ENCODE measurements at regions not wholly inside any gene's neighbourhood (a gene's known extent, or its start where the extent isn't known, plus 50 kb on each side); places are given as distances from the start of the nearest gene placed in this dataset.

DNA sequence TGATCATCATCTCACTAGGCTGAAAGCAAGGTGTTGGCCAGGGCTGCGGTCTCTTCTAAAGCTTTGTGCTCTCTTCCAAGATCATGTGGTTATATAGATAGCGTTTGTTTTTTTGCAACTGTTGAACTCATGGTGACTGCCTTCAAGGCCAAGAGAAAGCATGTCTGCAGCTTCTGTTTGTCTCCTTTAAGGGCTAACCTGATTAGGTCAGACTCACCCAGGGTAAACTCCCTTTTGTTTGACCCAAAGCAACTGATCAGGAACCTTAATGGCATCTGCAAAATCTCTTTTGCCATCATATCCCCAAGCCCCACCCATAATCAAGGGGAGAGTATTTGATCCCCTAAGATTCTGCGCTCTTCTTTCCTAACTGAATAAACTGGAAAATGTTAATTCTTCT lies 72.2 kb upstream of the ALG13 start:
- ChIA-PET POLR2A (no interaction called here), CTCF (interaction anchor here (0.5 kb wide), 1 partner anchor 404 kb away, joined by 4 read pairs; no protein-coding TSS in a partner anchor)
- Histone ChIP-seq H3K36me3 (ENCODE audit: insufficient read depth, low read length) (no peaks in the 10 kb centered on the region), H3K9me3 (ENCODE audit: control insufficient read depth in 1 of 2, insufficient read depth in 1 of 2, low read length in 2 of 2) (no peaks in the 10 kb centered on the region), H3K4me3 (ENCODE audit: low read length) (no peak overlapping the region), H3K27ac (ENCODE audit: low read depth in 1 of 2, low read length in 2 of 2) (no peak overlapping the region), H3K27me3 (ENCODE audit: control insufficient read depth in 1 of 2, insufficient read depth in 2 of 2, low read length in 2 of 2) (no peaks in the 10 kb centered on the region), H3K4me1 (ENCODE audit: insufficient read depth, low read length) (no peaks in the 10 kb centered on the region)
- Mint-ChIP-seq H3K9me3 (no peaks in the 10 kb centered on the region), H3K27me3 (peaks cover 13% of the 10 kb centered on the region), H3K36me3 (ENCODE audit: low read depth) (no peaks in the 10 kb centered on the region), H3K4me1 (ENCODE audit: low read depth) (no peaks in the 10 kb centered on the region), H3K4me3 (no peak overlapping the region), H3K27ac (no peak overlapping the region)
- TF ChIP-seq, protein P1, sequence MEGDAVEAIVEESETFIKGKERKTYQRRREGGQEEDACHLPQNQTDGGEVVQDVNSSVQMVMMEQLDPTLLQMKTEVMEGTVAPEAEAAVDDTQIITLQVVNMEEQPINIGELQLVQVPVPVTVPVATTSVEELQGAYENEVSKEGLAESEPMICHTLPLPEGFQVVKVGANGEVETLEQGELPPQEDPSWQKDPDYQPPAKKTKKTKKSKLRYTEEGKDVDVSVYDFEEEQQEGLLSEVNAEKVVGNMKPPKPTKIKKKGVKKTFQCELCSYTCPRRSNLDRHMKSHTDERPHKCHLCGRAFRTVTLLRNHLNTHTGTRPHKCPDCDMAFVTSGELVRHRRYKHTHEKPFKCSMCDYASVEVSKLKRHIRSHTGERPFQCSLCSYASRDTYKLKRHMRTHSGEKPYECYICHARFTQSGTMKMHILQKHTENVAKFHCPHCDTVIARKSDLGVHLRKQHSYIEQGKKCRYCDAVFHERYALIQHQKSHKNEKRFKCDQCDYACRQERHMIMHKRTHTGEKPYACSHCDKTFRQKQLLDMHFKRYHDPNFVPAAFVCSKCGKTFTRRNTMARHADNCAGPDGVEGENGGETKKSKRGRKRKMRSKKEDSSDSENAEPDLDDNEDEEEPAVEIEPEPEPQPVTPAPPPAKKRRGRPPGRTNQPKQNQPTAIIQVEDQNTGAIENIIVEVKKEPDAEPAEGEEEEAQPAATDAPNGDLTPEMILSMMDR (IDR thresholded peaks at IDR 0.05) = no peak
- ATAC-seq (ENCODE audit: poor library complexity) (no peak), DNase-seq (no peak)
- intact Hi-C loops (cut with DNase I, micrococcal nuclease) = no loop called here

DNA sequence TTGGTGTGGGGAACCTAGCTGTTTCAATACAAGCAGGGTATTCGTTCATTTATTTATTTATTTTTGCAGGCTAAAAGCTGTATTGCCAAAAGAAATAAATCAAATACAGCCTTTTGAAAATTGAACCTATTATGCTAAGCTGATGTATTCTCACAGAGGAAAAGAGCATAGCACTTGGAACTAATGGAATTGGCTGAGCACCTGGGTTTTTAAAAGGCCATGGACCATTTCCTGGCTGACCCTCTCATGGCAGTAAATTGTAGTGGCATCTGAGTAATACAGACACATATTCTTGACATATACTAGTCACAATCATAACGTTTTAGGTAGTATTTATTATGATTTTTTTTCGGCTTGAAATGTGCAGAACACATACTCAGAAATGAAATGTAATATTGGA lies 71.8 kb upstream of the ALG13 start:
- TF ChIP-seq, protein P1 (IDR thresholded peaks at IDR 0.05) = no peak
- Mint-ChIP-seq H3K4me3 (no peak overlapping the region), H3K27ac (no peak overlapping the region), H3K36me3 (ENCODE audit: low read depth) (no peaks in the 10 kb centered on the region), H3K27me3 (peaks cover 13% of the 10 kb centered on the region), H3K9me3 (no peaks in the 10 kb centered on the region), H3K4me1 (ENCODE audit: low read depth) (no peaks in the 10 kb centered on the region)
- no peaks in the 10 kb centered on the region for H3K36me3 ChIP-seq (ENCODE audit: insufficient read depth, low read length)
- ChIA-PET POLR2A (no interaction called here), CTCF (no interaction called here)
- no peaks in the 10 kb centered on the region for H3K27me3 ChIP-seq (ENCODE audit: control insufficient read depth in 1 of 2, insufficient read depth in 2 of 2, low read length in 2 of 2)
- DNase-seq (no peak), ATAC-seq (ENCODE audit: poor library complexity) (no peak)
- no peak overlapping the region for H3K27ac ChIP-seq (ENCODE audit: low read depth in 1 of 2, low read length in 2 of 2)
- H3K4me1 ChIP-seq (ENCODE audit: insufficient read depth, low read length) = no peaks in the 10 kb centered on the region
- H3K4me3 ChIP-seq (ENCODE audit: low read length) = no peak overlapping the region
- intact Hi-C loops (cut with DNase I, micrococcal nuclease) = no loop called here
- no peaks in the 10 kb centered on the region for H3K9me3 ChIP-seq (ENCODE audit: control insufficient read depth in 1 of 2, insufficient read depth in 1 of 2, low read length in 2 of 2)

DNA sequence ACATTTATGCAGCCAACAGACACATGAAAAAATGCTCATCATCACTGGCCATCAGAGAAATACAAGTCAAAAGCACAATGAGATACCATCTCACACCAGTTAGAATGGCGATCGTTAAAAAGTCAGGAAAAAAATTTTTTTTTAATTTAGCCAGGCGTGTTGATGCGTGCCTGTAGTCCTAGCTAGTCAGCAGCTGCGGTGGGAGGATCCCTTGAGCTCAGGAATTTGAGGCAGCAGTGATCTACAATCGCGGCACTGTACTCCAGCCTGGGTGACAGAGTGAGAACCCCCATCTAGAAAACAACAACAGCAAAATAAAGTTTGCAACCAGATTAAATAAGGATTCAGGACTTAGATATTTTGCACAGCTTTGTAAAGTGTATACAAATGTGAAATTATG lies 65.7 kb upstream of the ALG13 start:
- H3K27ac ChIP-seq (ENCODE audit: low read depth in 1 of 2, low read length in 2 of 2) = no peak overlapping the region
- Mint-ChIP-seq H3K4me3 (no peak overlapping the region), H3K9me3 (no peaks in the 10 kb centered on the region), H3K4me1 (ENCODE audit: low read depth) (no peaks in the 10 kb centered on the region), H3K27me3 (peaks cover 6% of the 10 kb centered on the region), H3K36me3 (ENCODE audit: low read depth) (no peaks in the 10 kb centered on the region), H3K27ac (no peak overlapping the region)
- no peak overlapping the region for H3K4me3 ChIP-seq (ENCODE audit: low read length)
- TF ChIP-seq, protein P1 (IDR thresholded peaks at IDR 0.05) = no peak
- ChIA-PET POLR2A (no interaction called here), CTCF (no interaction called here)
- intact Hi-C loops (cut with DNase I, micrococcal nuclease) = no loop called here
- H3K4me1 ChIP-seq (ENCODE audit: insufficient read depth, low read length) = no peaks in the 10 kb centered on the region
- H3K27me3 ChIP-seq (ENCODE audit: control insufficient read depth in 1 of 2, insufficient read depth in 2 of 2, low read length in 2 of 2) = no peaks in the 10 kb centered on the region
- ATAC-seq (ENCODE audit: poor library complexity) = no peak
- DNase-seq = no peak
- H3K36me3 ChIP-seq (ENCODE audit: insufficient read depth, low read length) = no peaks in the 10 kb centered on the region
- no peaks in the 10 kb centered on the region for H3K9me3 ChIP-seq (ENCODE audit: control insufficient read depth in 1 of 2, insufficient read depth in 1 of 2, low read length in 2 of 2)
